Hepatocyte (in vitro differentiated cells): ENCODE measurements at regions not wholly inside any gene's neighbourhood (a gene's known extent, or its start where the extent isn't known, plus 50 kb on each side); places are given as distances from the start of the nearest gene placed in this dataset.

ENCODE experiments used
- CTCF ChIP-seq: fragments of 200-600 bp; sonication (generic); IDR thresholded peaks from 2 replicates; pipeline ENCODE4 v1.5.1; 2016; ENCODE audit warnings: antibody characterized with exemption, mild to moderate bottlenecking; ENCODE audit not compliant: poor library complexity
- EZH2 ChIP-seq: fragments of 200-600 bp; sonication (generic); IDR thresholded peaks from 2 replicates; pipeline ENCODE4 v1.6.1; 2016; ENCODE audit warnings: antibody characterized with exemption, mild to moderate bottlenecking, borderline replicate concordance

DNA sequence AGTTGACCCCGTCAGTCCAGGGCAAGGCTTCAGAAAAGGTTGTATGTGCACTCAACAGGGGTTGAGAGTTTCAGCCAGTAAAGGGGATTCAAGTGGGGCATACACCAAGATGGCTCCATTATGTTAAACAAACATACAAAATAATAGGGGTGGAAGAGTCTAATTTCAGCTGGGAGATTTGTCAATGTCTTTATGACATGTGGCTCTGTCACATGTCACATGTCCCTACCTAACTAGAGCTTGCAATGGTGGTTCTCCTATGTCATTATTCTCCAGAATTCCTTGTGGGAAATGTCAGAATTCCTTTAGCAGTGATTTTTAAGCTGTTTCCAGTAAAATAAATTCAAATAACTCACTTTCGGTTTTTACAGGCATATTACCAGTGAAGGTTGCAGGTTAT is 392.0 kb upstream of the ADGRL4 start:
- no peak for TF ChIP-seq CTCF
- no peak for TF ChIP-seq EZH2
